ENCODE measurements at regions not wholly inside any gene's neighbourhood (a gene's known extent, or its start where the extent isn't known, plus 50 kb on each side); places are given as distances from the start of the nearest gene placed in this dataset.
A peak's percentile ranks its signal among the peaks of the same experiment; 100 is the strongest.

- intact Hi-C loops (cut with micrococcal nuclease), result no loop called here
- ChIA-PET CTCF (no interaction called here), POLR2A (no interaction called here)
- H3K27ac Mint-ChIP-seq, result no peak overlapping the region
- H3K4me3 Mint-ChIP-seq, result no peak overlapping the region
- H3K4me1 Mint-ChIP-seq, result peaks cover 0 to 6% (median 0%) of the 10 kb centered on the region in 7 donors
- no peaks in the 10 kb centered on the region for H3K4me1 ChIP-seq (ENCODE audit: control insufficient read depth in 2 of 2, insufficient read depth in 2 of 2, low read length in 2 of 2)
- H3K9me3 Mint-ChIP-seq, result peaks cover 0 to 1% (median 0%) of the 10 kb centered on the region in 11 donors
- no peaks in the 10 kb centered on the region for H3K9me3 ChIP-seq (ENCODE audit: control insufficient read depth in 2 of 3, low read length in 3 of 3)
- peaks cover 0 to 46% (median 0%) of the 10 kb centered on the region in 5 donors for H3K27me3 Mint-ChIP-seq
- no peak overlapping the region for H3K27ac ChIP-seq (ENCODE audit: low read depth, low read length)
- no peaks in the 10 kb centered on the region for H3K36me3 ChIP-seq (ENCODE audit: control insufficient read depth in 2 of 3, insufficient read depth in 3 of 3, low read length in 3 of 3)
- H3K36me3 Mint-ChIP-seq, result no peaks in the 10 kb centered on the region
- ATAC-seq (no peak), DNase-seq (no peak)
- H3K4me3 ChIP-seq (ENCODE audit: low read length), result no peak overlapping the region
- no peaks in the 10 kb centered on the region for H3K27me3 ChIP-seq (ENCODE audit: control insufficient read depth in 2 of 2, insufficient read depth in 2 of 2, low read length in 2 of 2)
Observed at GRCh38 chr3:194215392-194215791, 79.4 kb downstream of the HES1 start.

DNA sequence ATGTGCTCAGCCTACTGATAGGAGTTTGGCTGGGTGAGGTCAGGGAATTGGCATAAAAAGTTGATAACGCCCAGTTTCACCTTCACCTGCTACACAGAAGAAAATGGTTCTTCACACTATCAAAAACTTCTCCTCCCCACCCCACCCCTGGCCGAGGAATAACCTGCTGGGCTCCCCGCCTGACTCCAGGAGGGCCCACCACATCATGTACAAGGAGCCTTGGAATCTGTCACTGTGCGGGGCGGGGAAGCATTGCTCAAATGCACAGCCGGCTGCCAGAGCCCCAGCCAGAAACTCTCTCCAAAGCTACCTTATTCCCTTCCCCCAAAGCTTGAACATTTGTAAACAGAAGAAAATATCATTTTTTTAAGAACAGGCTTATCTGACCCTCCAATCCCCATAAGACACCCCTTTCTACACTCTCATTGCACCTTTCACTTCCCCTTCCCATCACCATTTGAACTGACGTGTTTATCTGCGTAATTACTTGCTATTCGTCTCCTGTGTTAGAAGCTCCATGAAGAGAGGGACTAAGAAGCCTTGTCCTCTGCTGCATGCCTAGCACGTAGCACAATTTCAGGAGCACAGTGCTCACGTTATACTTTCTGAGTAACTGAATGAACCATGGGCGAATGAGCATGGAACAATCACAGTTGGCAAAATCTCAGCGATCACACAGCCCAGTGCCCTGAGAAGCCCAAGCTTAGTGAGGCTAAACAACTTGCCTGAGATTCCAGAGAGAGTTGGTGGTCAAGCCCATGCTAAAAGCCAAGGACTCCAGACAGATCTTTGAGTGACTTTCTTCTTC is 82.9 kb downstream of the HES1 start:
- Histone ChIP-seq H3K4me3 (ENCODE audit: low read length) (no peak overlapping the region), H3K27ac (ENCODE audit: low read depth, low read length) (no peak overlapping the region), H3K9me3 (ENCODE audit: control insufficient read depth in 2 of 3, low read length in 3 of 3) (no peaks in the 10 kb centered on the region), H3K27me3 (ENCODE audit: control insufficient read depth in 2 of 2, insufficient read depth in 2 of 2, low read length in 2 of 2) (no peaks in the 10 kb centered on the region), H3K36me3 (ENCODE audit: control insufficient read depth in 2 of 3, insufficient read depth in 3 of 3, low read length in 3 of 3) (no peaks in the 10 kb centered on the region), H3K4me1 (ENCODE audit: control insufficient read depth in 2 of 2, insufficient read depth in 2 of 2, low read length in 2 of 2) (no peaks in the 10 kb centered on the region)
- intact Hi-C loops (cut with micrococcal nuclease), result no loop called here
- ATAC-seq (no peak), DNase-seq (no peak)
- H3K27me3 Mint-ChIP-seq, result peaks cover 0 to 49% (median 0%) of the 10 kb centered on the region in 5 donors
- no peak overlapping the region for H3K27ac Mint-ChIP-seq
- H3K9me3 Mint-ChIP-seq, result peaks cover 0 to 1% (median 0%) of the 10 kb centered on the region in 11 donors
- H3K4me3 Mint-ChIP-seq, result no peak overlapping the region
- ChIA-PET CTCF (no interaction called here), POLR2A (no interaction called here)
- H3K4me1 Mint-ChIP-seq, result peaks cover 0 to 8% (median 0%) of the 10 kb centered on the region in 7 donors
- no peaks in the 10 kb centered on the region for H3K36me3 Mint-ChIP-seq

GRCh38 chr3:194219826-194220410 is 84.0 kb downstream of the HES1 start:
- DNase-seq (no peak), ATAC-seq (no peak)
- Histone ChIP-seq H3K4me3 (ENCODE audit: low read length) (no peak overlapping the region), H3K27me3 (ENCODE audit: control insufficient read depth in 2 of 2, insufficient read depth in 2 of 2, low read length in 2 of 2) (no peaks in the 10 kb centered on the region), H3K36me3 (ENCODE audit: control insufficient read depth in 2 of 3, insufficient read depth in 3 of 3, low read length in 3 of 3) (no peaks in the 10 kb centered on the region), H3K27ac (ENCODE audit: low read depth, low read length) (no peak overlapping the region), H3K4me1 (ENCODE audit: control insufficient read depth in 2 of 2, insufficient read depth in 2 of 2, low read length in 2 of 2) (no peaks in the 10 kb centered on the region), H3K9me3 (ENCODE audit: control insufficient read depth in 2 of 3, low read length in 3 of 3) (no peaks in the 10 kb centered on the region)
- no peak overlapping the region for H3K4me3 Mint-ChIP-seq
- intact Hi-C loops (cut with micrococcal nuclease), result no loop called here
- H3K27me3 Mint-ChIP-seq, result peaks cover 0 to 53% (median 8%) of the 10 kb centered on the region in 5 donors
- peak overlapping the region in 1 of 9 donors; percentile 53 for H3K27ac Mint-ChIP-seq
- ChIA-PET CTCF (no interaction called here), POLR2A (no interaction called here)
- H3K4me1 Mint-ChIP-seq, result peaks cover 4 to 14% (median 7%) of the 10 kb centered on the region in 7 donors
- H3K36me3 Mint-ChIP-seq, result no peaks in the 10 kb centered on the region
- peaks cover 0 to under 1% (median 0%) of the 10 kb centered on the region in 11 donors for H3K9me3 Mint-ChIP-seq

- POLR2A ChIA-PET, result no interaction called here
- H3K27me3 Mint-ChIP-seq, result peaks cover 4 to 50% (median 14%) of the 10 kb centered on the region in 5 donors
Observed at GRCh38 chr3:194220901-194221326, 85.0 kb downstream of the HES1 start.

DNA sequence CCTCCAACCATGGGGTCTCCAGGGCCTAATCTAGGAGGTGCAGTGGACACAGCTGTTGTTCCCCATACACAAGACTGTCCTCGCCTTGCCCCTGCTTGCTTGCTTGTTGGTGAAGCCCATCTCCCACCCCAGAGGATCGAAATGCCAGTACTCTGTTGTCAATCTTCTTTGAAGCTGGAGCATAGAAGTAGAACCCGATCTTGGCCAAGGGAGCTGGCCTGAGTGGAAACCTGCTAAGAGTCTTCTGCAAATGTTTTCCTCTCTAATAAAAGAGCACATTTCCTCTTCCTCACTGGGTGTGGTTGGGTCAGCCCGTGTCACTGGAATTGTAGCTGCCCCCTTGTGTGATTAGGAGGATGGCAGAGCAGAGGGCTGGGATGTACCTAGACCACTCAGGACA is 85.4 kb downstream of the HES1 start:
- CTCF ChIA-PET, result no interaction called here
- Mint-ChIP-seq H3K36me3 (peaks cover 0 to 2% (median 0%) of the 10 kb centered on the region in 5 donors), H3K27me3 (peaks cover 4 to 50% (median 17%) of the 10 kb centered on the region in 5 donors)

More at GRCh38 chr3:194220901-194221326, 85.0 kb downstream of the HES1 start:
- Histone ChIP-seq H3K27ac (ENCODE audit: low read depth, low read length) (no peak overlapping the region), H3K4me3 (ENCODE audit: low read length) (no peak overlapping the region), H3K4me1 (ENCODE audit: control insufficient read depth in 2 of 2, insufficient read depth in 2 of 2, low read length in 2 of 2) (no peaks in the 10 kb centered on the region), H3K27me3 (ENCODE audit: control insufficient read depth in 2 of 2, insufficient read depth in 2 of 2, low read length in 2 of 2) (no peaks in the 10 kb centered on the region), H3K9me3 (ENCODE audit: control insufficient read depth in 2 of 3, low read length in 3 of 3) (no peaks in the 10 kb centered on the region), H3K36me3 (ENCODE audit: control insufficient read depth in 2 of 3, insufficient read depth in 3 of 3, low read length in 3 of 3) (no peaks in the 10 kb centered on the region)
- CTCF ChIA-PET, result no interaction called here
- ATAC-seq (no peak), DNase-seq (no peak)
- Mint-ChIP-seq H3K27ac (no peak overlapping the region), H3K4me3 (no peak overlapping the region), H3K9me3 (no peaks in the 10 kb centered on the region), H3K4me1 (peaks cover 4 to 12% (median 8%) of the 10 kb centered on the region in 7 donors), H3K36me3 (no peaks in the 10 kb centered on the region)
- intact Hi-C loops (cut with micrococcal nuclease), result no loop called here

GRCh38 chr3:194223951-194224350 is 88.0 kb downstream of the HES1 start:
- H3K9me3 Mint-ChIP-seq, result peaks cover 0 to 9% (median 3%) of the 10 kb centered on the region in 11 donors
- Histone ChIP-seq H3K4me3 (ENCODE audit: low read length) (no peak overlapping the region), H3K4me1 (ENCODE audit: control insufficient read depth in 2 of 2, insufficient read depth in 2 of 2, low read length in 2 of 2) (no peaks in the 10 kb centered on the region), H3K27me3 (ENCODE audit: control insufficient read depth in 2 of 2, insufficient read depth in 2 of 2, low read length in 2 of 2) (no peaks in the 10 kb centered on the region), H3K36me3 (ENCODE audit: control insufficient read depth in 2 of 3, insufficient read depth in 3 of 3, low read length in 3 of 3) (no peaks in the 10 kb centered on the region), H3K27ac (ENCODE audit: low read depth, low read length) (no peak overlapping the region), H3K9me3 (ENCODE audit: control insufficient read depth in 2 of 3, low read length in 3 of 3) (no peaks in the 10 kb centered on the region)
- intact Hi-C loops (cut with micrococcal nuclease), result no loop called here
- POLR2A ChIA-PET, result no interaction called here
- no peak overlapping the region for H3K27ac Mint-ChIP-seq
- peaks cover 0 to 6% (median 4%) of the 10 kb centered on the region in 5 donors for H3K36me3 Mint-ChIP-seq
- H3K4me3 Mint-ChIP-seq, result no peak overlapping the region
- peaks cover 4 to 51% (median 21%) of the 10 kb centered on the region in 5 donors for H3K27me3 Mint-ChIP-seq
- CTCF ChIA-PET, result no interaction called here
- ATAC-seq (no peak), DNase-seq (no peak)
- H3K4me1 Mint-ChIP-seq, result peaks cover 4 to 12% (median 8%) of the 10 kb centered on the region in 7 donors

More for the DNA sequence above, 85.4 kb downstream of the HES1 start:
- H3K4me3 Mint-ChIP-seq, result no peak overlapping the region
- peaks cover 4 to 12% (median 8%) of the 10 kb centered on the region in 7 donors for H3K4me1 Mint-ChIP-seq
- Histone ChIP-seq H3K9me3 (ENCODE audit: control insufficient read depth in 2 of 3, low read length in 3 of 3) (no peaks in the 10 kb centered on the region), H3K4me1 (ENCODE audit: control insufficient read depth in 2 of 2, insufficient read depth in 2 of 2, low read length in 2 of 2) (no peaks in the 10 kb centered on the region), H3K4me3 (ENCODE audit: low read length) (no peak overlapping the region), H3K27me3 (ENCODE audit: control insufficient read depth in 2 of 2, insufficient read depth in 2 of 2, low read length in 2 of 2) (no peaks in the 10 kb centered on the region), H3K27ac (ENCODE audit: low read depth, low read length) (no peak overlapping the region), H3K36me3 (ENCODE audit: control insufficient read depth in 2 of 3, insufficient read depth in 3 of 3, low read length in 3 of 3) (no peaks in the 10 kb centered on the region)
- H3K9me3 Mint-ChIP-seq, result no peaks in the 10 kb centered on the region
- ATAC-seq (no peak), DNase-seq (no peak)
- intact Hi-C loops (cut with micrococcal nuclease), result no loop called here
- peak overlapping the region in 1 of 9 donors; percentile 62 for H3K27ac Mint-ChIP-seq
- POLR2A ChIA-PET, result no interaction called here

Data from naive thymus-derived CD4-positive, alpha-beta T cell (primary cell).